ENCODE measurements at regions not wholly inside any gene's neighbourhood (a gene's known extent, or its start where the extent isn't known, plus 50 kb on each side); places are given as distances from the start of the nearest gene placed in this dataset.

GRCh38 chr18:51603111-51603510 lies 405.6 kb upstream of the MEX3C start:
- DNase-seq, result no peak

GRCh38 chr18:51603551-51603950 lies 406.1 kb upstream of the MEX3C start:
- no peak for DNase-seq

- no peak for DNase-seq
These were observed 413.0 kb upstream of the MEX3C start for GRCh38 chr18:51610481-51610880.

GRCh38 chr18:51611326-51611725 lies 413.8 kb upstream of the MEX3C start:
- no peak for DNase-seq

GRCh38 chr18:51614033-51614432 lies 416.6 kb upstream of the MEX3C start:
- no peak for DNase-seq

- DNase-seq, result no peak
These were observed 417.6 kb upstream of the MEX3C start for GRCh38 chr18:51614967-51615571.

- DNase-seq, result no peak
These were observed 419.7 kb upstream of the MEX3C start for GRCh38 chr18:51617167-51617566.

GRCh38 chr18:51617572-51618260 lies 420.2 kb upstream of the MEX3C start:
- no peak for DNase-seq

GRCh38 chr18:51619283-51619682 lies 421.8 kb upstream of the MEX3C start:
- no peak for DNase-seq

- DNase-seq, result peak; percentile 0
These were observed 423.8 kb upstream of the MEX3C start for GRCh38 chr18:51621113-51621863.

GRCh38 chr18:51621864-51622160 lies 424.3 kb upstream of the MEX3C start:
- DNase-seq, result no peak

GRCh38 chr18:51622702-51623101 lies 425.2 kb upstream of the MEX3C start:
- DNase-seq, result no peak

- no peak for DNase-seq
These were observed 426.2 kb upstream of the MEX3C start for GRCh38 chr18:51623653-51624052.

GRCh38 chr18:51630706-51631105 lies 433.2 kb upstream of the MEX3C start:
- no peak for DNase-seq

- DNase-seq, result no peak
These were observed 440.4 kb upstream of the MEX3C start for GRCh38 chr18:51637881-51638280.

- no peak for DNase-seq
These were observed 442.1 kb upstream of the MEX3C start for GRCh38 chr18:51639541-51639940.

- DNase-seq, result no peak
These were observed 446.0 kb upstream of the MEX3C start for GRCh38 chr18:51643483-51643882.

GRCh38 chr18:51645607-51646006 lies 448.1 kb upstream of the MEX3C start:
- no peak for DNase-seq

GRCh38 chr18:51647346-51647745 lies 449.9 kb upstream of the MEX3C start:
- DNase-seq, result no peak

GRCh38 chr18:51647942-51648341 lies 450.5 kb upstream of the MEX3C start:
- DNase-seq, result no peak

- DNase-seq, result no peak
These were observed 452.3 kb upstream of the MEX3C start for GRCh38 chr18:51649796-51650195.

GRCh38 chr18:51651761-51652160 lies 454.3 kb upstream of the MEX3C start:
- DNase-seq, result no peak

GRCh38 chr18:51653507-51654213 lies 456.2 kb upstream of the MEX3C start:
- no peak for DNase-seq
